Lower lobe of right lung (tissue), 2 donors: ENCODE measurements at regions not wholly inside any gene's neighbourhood (a gene's known extent, or its start where the extent isn't known, plus 50 kb on each side); places are given as distances from the start of the nearest gene placed in this dataset.
"Not testable (repeated sequence)": the region's sequence is repeated elsewhere in the genome, so short reads cannot be mapped to it uniquely, and the experiment has no call there.

Source experiments
- ATAC-seq, 2 donors: fragments of 200-7000 bp; cut with Tn5 transposase; one replicate each; pipeline ENCODE4 v1.9.1; 2020 to 2022; ENCODE audit warnings: mild to moderate bottlenecking in 2 of 2, moderate library complexity in 2 of 2
- DNase-seq: peaks from one replicate; pipeline ENCODE4 v3.0.0-alpha.2; 2020
- H3K27ac ChIP-seq: fragments of 200-600 bp; one replicate; pipeline ENCODE4 v1.8.0; 2022
- H3K27me3 ChIP-seq: fragments of 200-600 bp; one replicate; pipeline ENCODE4 v1.8.0; 2022; ENCODE audit warnings: low read depth
- H3K36me3 ChIP-seq: fragments of 200-600 bp; one replicate; pipeline ENCODE4 v1.8.0; 2022; ENCODE audit warnings: mild to moderate bottlenecking
- H3K4me1 ChIP-seq: fragments of 200-600 bp; one replicate; pipeline ENCODE4 v1.8.0; 2022
- H3K4me3 ChIP-seq: fragments of 200-600 bp; one replicate; pipeline ENCODE4 v1.8.0; 2022; ENCODE audit warnings: mild to moderate bottlenecking
- H3K9me3 ChIP-seq: fragments of 200-600 bp; one replicate; pipeline ENCODE4 v1.8.0; 2022
- CTCF ChIP-seq: fragments of 200-600 bp; IDR thresholded peaks from one replicate; pipeline ENCODE4 v1.8.0; 2022; ENCODE audit warnings: antibody characterized with exemption, mild to moderate bottlenecking
- intact Hi-C: fragments of 100-400 bp; cut with DNase I; formaldehyde crosslinking; loops from one replicate; pipeline ENCODE4 v1.11.0; 2022
- donor health status: DM: no; HTN: yes; CAD: no; lungs with severe emphysema.

- H3K27ac ChIP-seq, result no peak overlapping the region
- H3K36me3 ChIP-seq, result no peaks in the 10 kb centered on the region
- H3K4me1 ChIP-seq, result no peaks in the 10 kb centered on the region
- TF ChIP-seq CTCF, result no peak
- intact Hi-C loops, result no loop called here
- ATAC-seq (no peak), DNase-seq (no peak)
- no peak overlapping the region for H3K4me3 ChIP-seq
- H3K9me3 ChIP-seq, result no peaks in the 10 kb centered on the region
- peaks cover 3% of the 10 kb centered on the region for H3K27me3 ChIP-seq
Measured at GRCh38 chr16:88197481-88198456, 185.0 kb upstream of the ZNF469 start.

- intact Hi-C loops, H3K4me3 ChIP-seq, H3K36me3 ChIP-seq, H3K9me3 ChIP-seq, H3K27me3 ChIP-seq, H3K27ac ChIP-seq, ATAC-seq, DNase-seq, H3K4me1 ChIP-seq: not testable (repeated sequence)
Measured at GRCh38 chr16:88198457-88199295, 184.1 kb upstream of the ZNF469 start.

- DNase-seq, H3K36me3 ChIP-seq, H3K27ac ChIP-seq, H3K4me1 ChIP-seq, H3K9me3 ChIP-seq, H3K27me3 ChIP-seq, H3K4me3 ChIP-seq, intact Hi-C loops, ATAC-seq: not testable (repeated sequence)
Measured at GRCh38 chr16:88199296-88200153, 183.2 kb upstream of the ZNF469 start.

GRCh38 chr16:88200154-88200895 is 182.4 kb upstream of the ZNF469 start:
- H3K27ac ChIP-seq, H3K9me3 ChIP-seq, ATAC-seq, H3K4me3 ChIP-seq, intact Hi-C loops, DNase-seq, H3K27me3 ChIP-seq, H3K36me3 ChIP-seq, H3K4me1 ChIP-seq: not testable (repeated sequence)

GRCh38 chr16:88200896-88201185 is 181.9 kb upstream of the ZNF469 start:
- no peaks in the 10 kb centered on the region for H3K9me3 ChIP-seq
- no peaks in the 10 kb centered on the region for H3K36me3 ChIP-seq
- no peak overlapping the region for H3K4me3 ChIP-seq
- DNase-seq, result no peak
- no peaks in the 10 kb centered on the region for H3K4me1 ChIP-seq
- intact Hi-C loops, result no loop called here
- peaks cover 3% of the 10 kb centered on the region for H3K27me3 ChIP-seq
- TF ChIP-seq CTCF, result no peak
- ATAC-seq, result no peak
- no peak overlapping the region for H3K27ac ChIP-seq

- DNase-seq, H3K4me3 ChIP-seq, H3K27me3 ChIP-seq, H3K36me3 ChIP-seq, intact Hi-C loops, H3K27ac ChIP-seq, H3K9me3 ChIP-seq, ATAC-seq, H3K4me1 ChIP-seq: not testable (repeated sequence)
Measured at GRCh38 chr16:88201611-88202010, 181.1 kb upstream of the ZNF469 start.
